WI38 (cell line): ENCODE measurements at regions not wholly inside any gene's neighbourhood (a gene's known extent, or its start where the extent isn't known, plus 50 kb on each side); places are given as distances from the start of the nearest gene placed in this dataset.

Experiments
- H3K4me3 ChIP-seq: 2 replicates; pipeline ENCODE4 v1.5.1; 2011; ENCODE audit warnings: low read depth, mild to moderate bottlenecking, control low read depth, low read length
- CTCF ChIP-seq: IDR thresholded peaks from 2 replicates; pipeline ENCODE4 v1.5.1; 2012; ENCODE audit warnings: low read depth, mild to moderate bottlenecking, control low read depth, low read length

DNA sequence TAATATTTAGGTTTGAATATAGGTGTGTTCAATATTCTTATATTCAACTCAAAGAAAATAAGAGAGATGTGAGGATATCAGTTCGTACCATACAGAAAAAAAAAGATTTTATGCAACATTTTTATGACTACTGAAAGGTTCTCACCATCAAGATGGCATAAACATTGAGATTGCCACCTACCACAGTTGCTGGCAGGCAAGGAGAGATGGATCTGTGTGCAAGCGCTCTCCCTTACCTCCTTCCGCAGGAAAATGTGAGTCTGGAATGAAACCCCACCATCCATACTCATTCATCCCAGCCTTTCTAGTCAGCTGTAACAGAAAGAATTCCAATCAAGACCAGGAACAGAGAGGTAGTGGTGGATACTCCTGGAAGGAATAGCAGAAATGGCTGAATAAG is 376.9 kb downstream of the PPP3CA start:
- TF ChIP-seq CTCF = no peak
- no peak overlapping the region for H3K4me3 ChIP-seq

GRCh38 chr4:100969925-100970324 is 377.4 kb downstream of the PPP3CA start:
- no peak overlapping the region for H3K4me3 ChIP-seq
- no peak for TF ChIP-seq CTCF

- no peak overlapping the region for H3K4me3 ChIP-seq
- TF ChIP-seq CTCF = no peak
Measured at GRCh38 chr4:100968046-100968445, 379.3 kb downstream of the PPP3CA start.

- no peak for TF ChIP-seq CTCF
- no peak overlapping the region for H3K4me3 ChIP-seq
Measured at GRCh38 chr4:100963627-100964026, 383.7 kb downstream of the PPP3CA start.

GRCh38 chr4:100962698-100963097 is 384.6 kb downstream of the PPP3CA start:
- no peak for TF ChIP-seq CTCF

GRCh38 chr4:100960232-100960631 is 387.1 kb downstream of the PPP3CA start:
- no peak overlapping the region for H3K4me3 ChIP-seq
- no peak for TF ChIP-seq CTCF

More at GRCh38 chr4:100962698-100963097, 384.6 kb downstream of the PPP3CA start:
- no peak overlapping the region for H3K4me3 ChIP-seq

DNA sequence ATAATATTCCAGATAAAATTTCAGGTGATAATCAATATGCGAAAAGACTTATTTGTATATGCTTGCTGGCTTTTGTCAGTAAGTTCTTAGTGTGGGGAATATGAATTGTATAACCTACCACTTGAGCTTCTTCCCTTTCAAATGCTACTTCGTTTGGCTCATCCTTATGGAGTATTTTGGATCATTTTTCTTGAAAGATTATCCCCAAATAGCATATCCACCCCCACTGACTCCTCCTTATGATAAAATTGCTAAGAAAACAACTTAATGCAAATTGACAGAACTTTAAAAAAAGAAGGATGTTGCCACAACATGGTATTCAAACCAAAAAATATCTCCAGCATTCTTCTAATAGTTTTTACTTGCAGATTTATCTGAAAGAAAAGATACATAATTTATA is 393.3 kb downstream of the PPP3CA start:
- no peak overlapping the region for H3K4me3 ChIP-seq
- no peak for TF ChIP-seq CTCF

DNA sequence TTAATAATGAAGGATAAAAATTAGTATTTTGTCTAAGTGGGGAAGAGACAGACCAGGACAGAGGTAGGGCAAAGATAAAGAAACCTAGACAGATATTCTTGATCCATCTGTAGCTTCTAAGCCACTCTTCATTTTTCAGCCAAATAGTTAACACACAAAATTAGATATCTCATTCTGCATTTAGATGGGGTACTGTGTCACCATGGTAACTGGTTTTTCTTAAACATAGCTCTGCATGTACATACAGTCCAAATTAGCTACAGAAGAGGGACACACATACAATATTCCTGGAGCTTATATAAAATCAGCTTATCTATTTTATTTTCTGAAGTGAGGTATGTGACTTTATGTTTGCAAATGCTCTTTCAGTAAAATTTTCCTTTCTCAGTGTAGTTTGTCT is 393.7 kb downstream of the PPP3CA start:
- H3K4me3 ChIP-seq = no peak overlapping the region
- no peak for TF ChIP-seq CTCF
